ENCODE measurements at regions not wholly inside any gene's neighbourhood (a gene's known extent, or its start where the extent isn't known, plus 50 kb on each side); places are given as distances from the start of the nearest gene placed in this dataset.

DNA sequence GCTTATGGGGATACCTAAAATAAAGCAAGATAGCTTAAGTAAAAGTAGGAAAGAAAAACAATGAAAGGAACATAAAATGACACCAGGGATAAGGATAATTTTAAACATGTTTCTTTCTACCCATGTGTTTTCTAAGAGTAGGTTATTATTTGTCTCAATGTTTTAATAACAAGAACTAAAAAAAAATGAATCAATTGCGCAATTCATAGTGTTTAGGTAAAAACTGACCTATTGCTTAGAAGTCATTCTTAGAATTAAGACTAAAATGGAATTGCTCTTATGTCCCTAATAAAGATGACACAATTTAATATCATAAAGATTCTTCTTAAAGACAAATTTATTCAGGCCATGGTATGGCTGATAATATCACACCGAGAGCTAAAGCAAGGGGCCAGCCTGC, 58.0 kb upstream of the COL24A1 start:
- no peak overlapping the region for H3K9ac ChIP-seq
- peaks cover 0 to under 1% (median 0%) of the 10 kb centered on the region in 11 experiments; a peak in 1 of 22 replicates for H4K20me1 ChIP-seq
- H3K4me2 ChIP-seq: no peak overlapping the region
- no peak overlapping the region for H3K27ac ChIP-seq
- peaks cover 0 to 15% (median 5%) of the 10 kb centered on the region in 11 experiments; a peak in 11 of 22 replicates for H3K27me3 ChIP-seq
- no peak overlapping the region for H3K4me3 ChIP-seq
- H3K4me1 ChIP-seq: peaks cover 6 to 18% (median 13%) of the 10 kb centered on the region in 10 experiments; a peak in 13 of 20 replicates
- H3K36me3 ChIP-seq: no peaks in the 10 kb centered on the region
- no peaks in the 10 kb centered on the region for H3K9me3 ChIP-seq (replicated peaks in 1 of 11)
- TF ChIP-seq Cebpa-rat (IDR thresholded peaks at IDR 0.05): peak in 2 of 11 experiments; percentile 11 to 57; a peak in 1 of 22 replicates

DNA sequence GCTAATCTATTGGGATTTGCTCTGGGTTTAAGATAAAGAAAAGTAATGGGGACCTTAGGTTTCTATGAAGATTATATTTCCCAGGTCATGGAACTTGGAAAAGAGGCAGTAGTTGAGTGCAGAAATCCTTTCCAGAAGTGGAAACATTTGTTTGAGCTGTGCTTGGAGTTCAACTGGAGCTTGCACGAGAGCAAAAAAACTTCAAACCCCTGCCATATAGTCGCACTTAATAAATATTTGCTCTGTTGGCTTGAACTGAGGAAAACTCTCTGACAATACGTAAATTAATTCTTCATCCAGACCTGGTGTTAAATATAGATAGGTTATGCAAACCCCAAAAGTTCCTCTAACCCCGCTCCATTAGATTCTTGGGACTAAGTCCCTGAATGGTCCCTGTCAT, 52.8 kb upstream of the COL24A1 start:
- no peak overlapping the region for H3K4me3 ChIP-seq
- no peak overlapping the region for H3K4me2 ChIP-seq
- no peaks in the 10 kb centered on the region for H4K20me1 ChIP-seq
- peaks cover 0 to 5% (median 0%) of the 10 kb centered on the region in 11 experiments; a peak in 1 of 22 replicates for H3K27me3 ChIP-seq
- H3K9me3 ChIP-seq (replicated peaks in 1 of 11): no peaks in the 10 kb centered on the region
- no peak for TF ChIP-seq Cebpa-rat (IDR thresholded peaks at IDR 0.05)
- no peak overlapping the region for H3K9ac ChIP-seq
- no peak overlapping the region for H3K27ac ChIP-seq
- H3K4me1 ChIP-seq: no peaks in the 10 kb centered on the region
- no peaks in the 10 kb centered on the region for H3K36me3 ChIP-seq

DNA sequence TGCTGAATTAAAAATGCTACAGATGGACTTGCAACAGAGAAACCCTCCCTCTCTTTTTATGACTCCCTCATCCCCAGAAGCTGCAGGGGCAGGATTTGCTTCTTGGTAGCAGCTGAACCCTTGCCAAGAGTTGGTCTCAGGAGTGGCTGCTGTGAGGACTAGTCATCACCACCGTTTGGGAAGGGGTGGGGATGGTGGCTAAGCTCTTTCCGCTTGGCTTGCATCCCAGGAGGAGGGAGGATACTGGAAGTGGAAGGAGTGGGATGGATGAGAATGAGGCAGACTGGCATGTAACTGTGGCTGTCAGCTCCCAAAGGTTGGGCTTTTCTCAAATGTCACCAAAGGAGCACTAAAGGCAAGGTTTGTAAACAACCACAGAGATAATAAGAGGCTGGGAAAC, 50.8 kb upstream of the COL24A1 start:
- TF ChIP-seq Cebpa-rat (IDR thresholded peaks at IDR 0.05): no peak
- H3K4me3 ChIP-seq: no peak overlapping the region
- no peaks in the 10 kb centered on the region for H3K36me3 ChIP-seq
- H4K20me1 ChIP-seq: no peaks in the 10 kb centered on the region
- H3K4me1 ChIP-seq: no peaks in the 10 kb centered on the region
- H3K27me3 ChIP-seq: no peaks in the 10 kb centered on the region
- H3K9ac ChIP-seq: no peak overlapping the region
- no peak overlapping the region for H3K4me2 ChIP-seq
- no peaks in the 10 kb centered on the region for H3K9me3 ChIP-seq (replicated peaks in 1 of 11)
- no peak overlapping the region for H3K27ac ChIP-seq

All from BLaER1 treated with 17β-estradiol and CSF1 and Interleukin-3, amounts not matched to agents 10 nM and 100 nM (cell line).